LNCAP (cell line): ENCODE measurements at regions not wholly inside any gene's neighbourhood (a gene's known extent, or its start where the extent isn't known, plus 50 kb on each side); places are given as distances from the start of the nearest gene placed in this dataset.

Source experiments
- CTCF ChIP-seq: fragments of 450-650 bp; IDR thresholded peaks from 2 replicates; pipeline ENCODE4 v1.5.1; 2017; ENCODE audit warnings: mild to moderate bottlenecking

- TF ChIP-seq CTCF = no peak
Measured at GRCh38 chr2:175630280-175631244, 371.5 kb downstream of the LNPK start.

DNA sequence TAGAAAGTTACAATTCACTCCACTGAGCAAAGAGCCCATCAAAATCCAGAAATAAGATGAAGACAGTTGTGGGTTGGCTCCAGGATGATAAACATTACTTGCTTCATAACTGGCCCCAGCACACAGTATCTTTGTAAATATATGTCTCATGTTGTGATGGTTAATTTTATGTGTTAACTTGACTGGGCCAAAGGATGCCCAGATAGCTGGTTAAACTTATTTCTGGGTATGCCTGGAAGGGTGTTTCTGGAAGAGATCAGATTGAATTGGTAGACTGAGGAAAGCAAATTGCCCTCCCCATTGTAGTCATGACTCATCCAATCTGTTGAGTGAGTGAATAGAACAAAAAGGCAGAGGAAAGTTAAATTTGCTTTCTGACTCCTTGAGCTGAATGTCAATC lies 373.8 kb downstream of the LNPK start:
- TF ChIP-seq CTCF = no peak

DNA sequence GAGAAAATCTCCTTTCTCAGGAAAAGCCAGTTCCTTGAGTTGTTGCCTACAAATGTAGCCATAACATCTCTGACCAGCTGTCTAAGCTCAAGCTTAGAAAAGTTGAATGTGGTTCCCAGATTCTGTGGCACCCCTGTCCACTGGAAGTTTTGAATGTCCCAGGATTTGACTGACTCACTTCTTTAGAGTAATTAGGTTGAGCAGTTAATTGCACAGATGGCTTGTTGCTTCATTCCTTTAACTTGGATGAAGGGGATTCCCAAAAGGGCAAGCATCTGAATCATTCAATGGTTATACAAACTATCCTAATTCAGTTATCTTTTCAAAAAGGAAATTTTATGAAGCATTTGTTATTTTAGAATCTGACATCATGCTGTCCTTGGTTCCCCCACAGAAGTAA lies 374.7 kb downstream of the LNPK start:
- no peak for TF ChIP-seq CTCF

DNA sequence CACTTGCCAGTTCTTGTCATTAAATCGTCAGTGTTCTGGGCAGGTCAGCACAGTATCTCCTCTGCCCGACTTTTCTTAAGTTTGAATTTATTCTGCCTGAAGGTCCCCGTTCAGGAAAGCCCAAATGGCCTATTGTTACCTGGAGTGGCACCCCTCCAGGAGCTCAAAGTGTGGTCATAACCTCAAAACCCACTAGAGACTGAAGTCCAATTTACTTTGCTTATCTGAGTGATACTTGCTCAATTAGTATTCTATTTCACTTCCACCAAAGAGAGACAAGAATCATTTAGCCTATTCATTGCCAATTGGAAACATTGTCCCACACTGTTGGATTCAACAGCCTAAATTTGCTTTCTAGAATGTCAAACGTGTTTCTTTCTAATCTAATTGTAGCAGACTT lies 375.3 kb downstream of the LNPK start:
- TF ChIP-seq CTCF = no peak

DNA sequence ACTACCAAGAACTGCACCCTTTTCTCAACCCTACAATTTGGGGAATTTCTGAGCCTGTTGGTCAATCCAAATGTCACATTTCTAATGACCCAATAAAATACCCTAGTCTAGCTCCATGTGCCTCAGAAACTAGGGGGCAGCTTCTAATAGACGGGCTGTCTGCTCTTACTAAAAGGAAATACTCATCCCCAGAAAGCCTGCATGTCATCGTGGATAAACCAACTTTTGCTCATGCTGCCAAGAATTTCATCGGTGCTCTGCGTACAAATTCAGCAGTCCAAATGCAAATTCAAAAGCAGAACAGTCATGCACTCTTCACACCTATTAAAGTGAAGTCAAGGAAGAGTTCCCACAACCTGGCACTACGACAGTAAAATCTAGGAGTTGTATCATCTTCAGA lies 377.3 kb downstream of the LNPK start:
- TF ChIP-seq CTCF = no peak

DNA sequence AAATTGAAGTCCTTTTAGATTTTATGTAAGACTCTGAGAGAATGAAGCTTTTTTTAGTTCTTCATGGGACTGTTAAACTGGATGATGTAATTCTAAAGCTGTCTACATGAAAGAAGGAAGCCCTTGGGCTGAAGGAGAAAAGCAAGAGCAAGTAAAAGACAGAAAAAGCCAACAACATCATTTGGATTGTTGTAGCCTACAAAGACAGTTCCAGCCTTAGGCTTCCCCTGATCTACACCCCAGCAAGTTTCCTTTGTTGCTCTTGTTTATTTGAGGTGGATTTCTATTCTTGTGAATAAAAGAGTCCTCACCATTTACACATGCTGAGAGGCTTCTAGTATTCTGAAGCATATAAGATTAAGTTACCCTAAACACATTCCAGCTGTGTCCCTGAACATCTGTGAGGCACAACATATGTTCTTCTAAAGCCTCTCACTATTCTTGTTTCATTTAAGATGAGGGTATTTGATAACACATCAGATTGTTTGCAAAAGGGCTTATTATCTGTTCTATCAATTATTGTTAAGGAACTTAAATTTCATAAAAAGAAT lies 377.8 kb downstream of the LNPK start:
- TF ChIP-seq CTCF = no peak

GRCh38 chr2:175621821-175622220 lies 380.2 kb downstream of the LNPK start:
- no peak for TF ChIP-seq CTCF
